H1 (cell line): ENCODE measurements at regions not wholly inside any gene's neighbourhood (a gene's known extent, or its start where the extent isn't known, plus 50 kb on each side); places are given as distances from the start of the nearest gene placed in this dataset.

Source experiments
- BRCA1 ChIP-seq: IDR thresholded peaks from 2 replicates; pipeline ENCODE4 v1.6.1; 2012; ENCODE audit warnings: low read depth, low read length, improper control_type of control experiment
- MAFK ChIP-seq: IDR thresholded peaks from 2 replicates; pipeline ENCODE4 v1.6.1; 2012; ENCODE audit warnings: low read depth, mild to moderate bottlenecking, improper control_type of control experiment, low read length
- RXRA ChIP-seq: IDR thresholded peaks from 2 replicates; pipeline ENCODE4 v1.6.1; 2011; ENCODE audit warnings: low read depth, mild to moderate bottlenecking, low read length, moderate library complexity; ENCODE audit not compliant: insufficient read depth
- TF ChIP-seq, protein P1 (sequence below): fragments of 300-600 bp; sonication (generic); IDR thresholded peaks from 2 replicates; pipeline ENCODE4 v1.7.1; 2012; ENCODE audit warnings: low read length, moderate library complexity, mild to moderate bottlenecking, inconsistent platforms; ENCODE audit not compliant: insufficient replicate concordance
- TF ChIP-seq, protein P2 (sequence below), 3 experiments: IDR thresholded peaks; 1 replicate in 2 of 3; 2 replicates in 1 of 3; pipeline versions ENCODE4 v1.5.1 to v1.6.1; 2011; ENCODE audit warnings: low read length in 3 of 3, mild to moderate bottlenecking in 3 of 3, inconsistent platforms in 2 of 3, low read depth in 1 of 3, moderate library complexity in 1 of 3; ENCODE audit not compliant: insufficient read depth in 1 of 3; ENCODE audit errors: control extremely low read depth in 1 of 3
- TF ChIP-seq, protein P3 (sequence below): IDR thresholded peaks from 2 replicates; pipeline ENCODE4 v1.6.1; 2011; ENCODE audit warnings: low read depth, mild to moderate bottlenecking, low read length; ENCODE audit not compliant: insufficient read depth

DNA sequence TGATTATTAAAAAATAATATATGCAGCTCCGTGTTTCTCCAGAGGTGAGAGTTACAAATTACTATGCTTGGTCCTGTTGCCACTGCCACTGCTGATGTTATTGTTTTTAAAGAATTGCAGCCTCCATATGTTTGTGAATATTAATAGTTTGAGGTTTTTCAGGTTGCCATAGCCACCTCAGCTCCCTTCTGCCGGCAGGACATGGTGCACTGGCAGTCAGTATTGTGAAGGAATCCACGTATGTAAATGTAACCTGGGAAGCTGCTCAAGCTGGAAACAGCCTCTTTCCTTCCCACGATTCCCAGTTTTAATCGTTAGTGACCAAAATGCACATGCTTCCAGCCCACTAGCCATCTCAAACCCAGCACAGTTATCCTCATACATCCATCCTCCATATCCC is 184.4 kb upstream of the CCNG1 start (continued):
- TF ChIP-seq, protein P1, sequence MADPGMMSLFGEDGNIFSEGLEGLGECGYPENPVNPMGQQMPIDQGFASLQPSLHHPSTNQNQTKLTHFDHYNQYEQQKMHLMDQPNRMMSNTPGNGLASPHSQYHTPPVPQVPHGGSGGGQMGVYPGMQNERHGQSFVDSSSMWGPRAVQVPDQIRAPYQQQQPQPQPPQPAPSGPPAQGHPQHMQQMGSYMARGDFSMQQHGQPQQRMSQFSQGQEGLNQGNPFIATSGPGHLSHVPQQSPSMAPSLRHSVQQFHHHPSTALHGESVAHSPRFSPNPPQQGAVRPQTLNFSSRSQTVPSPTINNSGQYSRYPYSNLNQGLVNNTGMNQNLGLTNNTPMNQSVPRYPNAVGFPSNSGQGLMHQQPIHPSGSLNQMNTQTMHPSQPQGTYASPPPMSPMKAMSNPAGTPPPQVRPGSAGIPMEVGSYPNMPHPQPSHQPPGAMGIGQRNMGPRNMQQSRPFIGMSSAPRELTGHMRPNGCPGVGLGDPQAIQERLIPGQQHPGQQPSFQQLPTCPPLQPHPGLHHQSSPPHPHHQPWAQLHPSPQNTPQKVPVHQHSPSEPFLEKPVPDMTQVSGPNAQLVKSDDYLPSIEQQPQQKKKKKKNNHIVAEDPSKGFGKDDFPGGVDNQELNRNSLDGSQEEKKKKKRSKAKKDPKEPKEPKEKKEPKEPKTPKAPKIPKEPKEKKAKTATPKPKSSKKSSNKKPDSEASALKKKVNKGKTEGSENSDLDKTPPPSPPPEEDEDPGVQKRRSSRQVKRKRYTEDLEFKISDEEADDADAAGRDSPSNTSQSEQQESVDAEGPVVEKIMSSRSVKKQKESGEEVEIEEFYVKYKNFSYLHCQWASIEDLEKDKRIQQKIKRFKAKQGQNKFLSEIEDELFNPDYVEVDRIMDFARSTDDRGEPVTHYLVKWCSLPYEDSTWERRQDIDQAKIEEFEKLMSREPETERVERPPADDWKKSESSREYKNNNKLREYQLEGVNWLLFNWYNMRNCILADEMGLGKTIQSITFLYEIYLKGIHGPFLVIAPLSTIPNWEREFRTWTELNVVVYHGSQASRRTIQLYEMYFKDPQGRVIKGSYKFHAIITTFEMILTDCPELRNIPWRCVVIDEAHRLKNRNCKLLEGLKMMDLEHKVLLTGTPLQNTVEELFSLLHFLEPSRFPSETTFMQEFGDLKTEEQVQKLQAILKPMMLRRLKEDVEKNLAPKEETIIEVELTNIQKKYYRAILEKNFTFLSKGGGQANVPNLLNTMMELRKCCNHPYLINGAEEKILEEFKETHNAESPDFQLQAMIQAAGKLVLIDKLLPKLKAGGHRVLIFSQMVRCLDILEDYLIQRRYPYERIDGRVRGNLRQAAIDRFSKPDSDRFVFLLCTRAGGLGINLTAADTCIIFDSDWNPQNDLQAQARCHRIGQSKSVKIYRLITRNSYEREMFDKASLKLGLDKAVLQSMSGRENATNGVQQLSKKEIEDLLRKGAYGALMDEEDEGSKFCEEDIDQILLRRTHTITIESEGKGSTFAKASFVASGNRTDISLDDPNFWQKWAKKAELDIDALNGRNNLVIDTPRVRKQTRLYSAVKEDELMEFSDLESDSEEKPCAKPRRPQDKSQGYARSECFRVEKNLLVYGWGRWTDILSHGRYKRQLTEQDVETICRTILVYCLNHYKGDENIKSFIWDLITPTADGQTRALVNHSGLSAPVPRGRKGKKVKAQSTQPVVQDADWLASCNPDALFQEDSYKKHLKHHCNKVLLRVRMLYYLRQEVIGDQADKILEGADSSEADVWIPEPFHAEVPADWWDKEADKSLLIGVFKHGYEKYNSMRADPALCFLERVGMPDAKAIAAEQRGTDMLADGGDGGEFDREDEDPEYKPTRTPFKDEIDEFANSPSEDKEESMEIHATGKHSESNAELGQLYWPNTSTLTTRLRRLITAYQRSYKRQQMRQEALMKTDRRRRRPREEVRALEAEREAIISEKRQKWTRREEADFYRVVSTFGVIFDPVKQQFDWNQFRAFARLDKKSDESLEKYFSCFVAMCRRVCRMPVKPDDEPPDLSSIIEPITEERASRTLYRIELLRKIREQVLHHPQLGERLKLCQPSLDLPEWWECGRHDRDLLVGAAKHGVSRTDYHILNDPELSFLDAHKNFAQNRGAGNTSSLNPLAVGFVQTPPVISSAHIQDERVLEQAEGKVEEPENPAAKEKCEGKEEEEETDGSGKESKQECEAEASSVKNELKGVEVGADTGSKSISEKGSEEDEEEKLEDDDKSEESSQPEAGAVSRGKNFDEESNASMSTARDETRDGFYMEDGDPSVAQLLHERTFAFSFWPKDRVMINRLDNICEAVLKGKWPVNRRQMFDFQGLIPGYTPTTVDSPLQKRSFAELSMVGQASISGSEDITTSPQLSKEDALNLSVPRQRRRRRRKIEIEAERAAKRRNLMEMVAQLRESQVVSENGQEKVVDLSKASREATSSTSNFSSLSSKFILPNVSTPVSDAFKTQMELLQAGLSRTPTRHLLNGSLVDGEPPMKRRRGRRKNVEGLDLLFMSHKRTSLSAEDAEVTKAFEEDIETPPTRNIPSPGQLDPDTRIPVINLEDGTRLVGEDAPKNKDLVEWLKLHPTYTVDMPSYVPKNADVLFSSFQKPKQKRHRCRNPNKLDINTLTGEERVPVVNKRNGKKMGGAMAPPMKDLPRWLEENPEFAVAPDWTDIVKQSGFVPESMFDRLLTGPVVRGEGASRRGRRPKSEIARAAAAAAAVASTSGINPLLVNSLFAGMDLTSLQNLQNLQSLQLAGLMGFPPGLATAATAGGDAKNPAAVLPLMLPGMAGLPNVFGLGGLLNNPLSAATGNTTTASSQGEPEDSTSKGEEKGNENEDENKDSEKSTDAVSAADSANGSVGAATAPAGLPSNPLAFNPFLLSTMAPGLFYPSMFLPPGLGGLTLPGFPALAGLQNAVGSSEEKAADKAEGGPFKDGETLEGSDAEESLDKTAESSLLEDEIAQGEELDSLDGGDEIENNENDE: no peak
- no peak for TF ChIP-seq MAFK
- TF ChIP-seq, protein P2, sequence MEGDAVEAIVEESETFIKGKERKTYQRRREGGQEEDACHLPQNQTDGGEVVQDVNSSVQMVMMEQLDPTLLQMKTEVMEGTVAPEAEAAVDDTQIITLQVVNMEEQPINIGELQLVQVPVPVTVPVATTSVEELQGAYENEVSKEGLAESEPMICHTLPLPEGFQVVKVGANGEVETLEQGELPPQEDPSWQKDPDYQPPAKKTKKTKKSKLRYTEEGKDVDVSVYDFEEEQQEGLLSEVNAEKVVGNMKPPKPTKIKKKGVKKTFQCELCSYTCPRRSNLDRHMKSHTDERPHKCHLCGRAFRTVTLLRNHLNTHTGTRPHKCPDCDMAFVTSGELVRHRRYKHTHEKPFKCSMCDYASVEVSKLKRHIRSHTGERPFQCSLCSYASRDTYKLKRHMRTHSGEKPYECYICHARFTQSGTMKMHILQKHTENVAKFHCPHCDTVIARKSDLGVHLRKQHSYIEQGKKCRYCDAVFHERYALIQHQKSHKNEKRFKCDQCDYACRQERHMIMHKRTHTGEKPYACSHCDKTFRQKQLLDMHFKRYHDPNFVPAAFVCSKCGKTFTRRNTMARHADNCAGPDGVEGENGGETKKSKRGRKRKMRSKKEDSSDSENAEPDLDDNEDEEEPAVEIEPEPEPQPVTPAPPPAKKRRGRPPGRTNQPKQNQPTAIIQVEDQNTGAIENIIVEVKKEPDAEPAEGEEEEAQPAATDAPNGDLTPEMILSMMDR (IDR thresholded peaks at IDR 0.05; ENCODE audit: control extremely low read depth in 1 of 3, insufficient read depth in 1 of 3, low read depth in 1 of 3, low read length in 3 of 3): no peak
- no peak for TF ChIP-seq RXRA
- no peak for TF ChIP-seq BRCA1
- TF ChIP-seq, protein P3, sequence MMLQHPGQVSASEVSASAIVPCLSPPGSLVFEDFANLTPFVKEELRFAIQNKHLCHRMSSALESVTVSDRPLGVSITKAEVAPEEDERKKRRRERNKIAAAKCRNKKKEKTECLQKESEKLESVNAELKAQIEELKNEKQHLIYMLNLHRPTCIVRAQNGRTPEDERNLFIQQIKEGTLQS: no peak
